GM18498 (cell line): ENCODE measurements at regions not wholly inside any gene's neighbourhood (a gene's known extent, or its start where the extent isn't known, plus 50 kb on each side); places are given as distances from the start of the nearest gene placed in this dataset.
"Not testable (repeated sequence)": the region's sequence is repeated elsewhere in the genome, so short reads cannot be mapped to it uniquely, and the experiment has no call there.

Experiments used
- ATAC-seq: cut with Tn5 transposase; IDR thresholded peaks from one replicate; pipeline ENCODE4 v1.9.1; 2021; ENCODE audit warnings: mild to moderate bottlenecking, moderate library complexity; ENCODE audit not compliant: unreplicated experiment

- no peak for ATAC-seq
These were observed 485.2 kb upstream of the PROK2 start for GRCh38 chr3:72270072-72270681.

GRCh38 chr3:72269475-72269874, 484.5 kb upstream of the PROK2 start:
- no peak for ATAC-seq

- ATAC-seq: not testable (repeated sequence)
These were observed 482.1 kb upstream of the PROK2 start for GRCh38 chr3:72266921-72267524.

- peak; percentile 43 for ATAC-seq
These were observed 481.0 kb upstream of the PROK2 start for GRCh38 chr3:72266016-72266370.

- peak; percentile 60 for ATAC-seq
These were observed 480.5 kb upstream of the PROK2 start for GRCh38 chr3:72265256-72266015.

GRCh38 chr3:72263223-72263990, 478.5 kb upstream of the PROK2 start:
- no peak for ATAC-seq

GRCh38 chr3:72262736-72263135, 477.8 kb upstream of the PROK2 start:
- ATAC-seq: no peak

GRCh38 chr3:72261566-72262564, 476.9 kb upstream of the PROK2 start:
- no peak for ATAC-seq

- ATAC-seq: no peak
These were observed 475.6 kb upstream of the PROK2 start for GRCh38 chr3:72260588-72260910.

- ATAC-seq: no peak
These were observed 475.0 kb upstream of the PROK2 start for GRCh38 chr3:72259755-72260587.

GRCh38 chr3:72258361-72259141, 473.6 kb upstream of the PROK2 start:
- ATAC-seq: no peak

GRCh38 chr3:72257738-72258137, 472.8 kb upstream of the PROK2 start:
- no peak for ATAC-seq

- ATAC-seq: no peak
These were observed 472.3 kb upstream of the PROK2 start for GRCh38 chr3:72257203-72257602.

GRCh38 chr3:72256716-72257115, 471.8 kb upstream of the PROK2 start:
- ATAC-seq: no peak

GRCh38 chr3:72255791-72256559, 471.0 kb upstream of the PROK2 start:
- ATAC-seq: peak; percentile 46

GRCh38 chr3:72255191-72255590, 470.2 kb upstream of the PROK2 start:
- no peak for ATAC-seq

- no peak for ATAC-seq
These were observed 469.5 kb upstream of the PROK2 start for GRCh38 chr3:72254483-72254882.

- ATAC-seq: no peak
These were observed 465.8 kb upstream of the PROK2 start for GRCh38 chr3:72250725-72251124.
